Heart right ventricle (tissue), 16 donors: ENCODE measurements at regions not wholly inside any gene's neighbourhood (a gene's known extent, or its start where the extent isn't known, plus 50 kb on each side); places are given as distances from the start of the nearest gene placed in this dataset.
"Not testable (repeated sequence)": the region's sequence is repeated elsewhere in the genome, so short reads cannot be mapped to it uniquely, and the experiment has no call there.

Source experiments
- ATAC-seq, 8 donors: fragments of 200-7000 bp; cut with Tn5 transposase; one replicate each; pipeline ENCODE4 v1.9.1; 2020; ENCODE audit warnings: mild to moderate bottlenecking in 8 of 8, moderate library complexity in 8 of 8, moderate number of reproducible peaks in 1 of 8
- DNase-seq, 2 donors: peaks; one replicate each; pipeline ENCODE4 v3.0.0-alpha.2; 2020
- H3K27ac ChIP-seq, 10 donors: fragments of 200-600 bp; sonication (generic) in 2 of 10; one replicate each; pipeline versions ENCODE4 v1.5.0 to v1.8.0; 2020 to 2022; ENCODE audit warnings: mild to moderate bottlenecking in 3 of 10
- H3K27me3 ChIP-seq, 7 donors: fragments of 200-600 bp; one replicate each; pipeline ENCODE4 v1.8.0; 2021 to 2022; ENCODE audit warnings: mild to moderate bottlenecking in 2 of 7
- H3K36me3 ChIP-seq, 9 donors: fragments of 200-600 bp; sonication (generic) in 1 of 9; one replicate each; pipeline versions ENCODE4 v1.5.0 to v1.8.0; 2020 to 2022; ENCODE audit warnings: mild to moderate bottlenecking in 2 of 9
- H3K4me1 ChIP-seq, 9 donors: fragments of 200-600 bp; sonication (generic) in 1 of 9; one replicate each; pipeline versions ENCODE4 v1.5.0 to v1.8.0; 2020 to 2022; ENCODE audit warnings: mild to moderate bottlenecking in 4 of 9
- H3K4me3 ChIP-seq, 10 donors: fragments of 200-600 bp; sonication (generic) in 2 of 10; one replicate each; pipeline versions ENCODE4 v1.5.0 to v1.8.0; 2020 to 2022; ENCODE audit warnings: mild to moderate bottlenecking in 7 of 10, moderate library complexity in 2 of 10
- H3K9me3 ChIP-seq, 11 donors: fragments of 200-600 bp in 10 of 11; sonication (generic) in 2 of 11; one replicate each; pipeline versions ENCODE4 v1.5.0 to v1.8.0; 2013 to 2022; ENCODE audit warnings: mild to moderate bottlenecking in 2 of 11, control low read depth in 1 of 11, moderate library complexity in 1 of 11
- WGBS, 2 donors: extraction: QIAGEN DNeasy Blood & Tissue Kit; methylation state at CpG; one replicate each; pipeline ENCODE4 v1.1.7; 2013; ENCODE audit warnings: inconsistent platforms in 1 of 2; 5-methylcytosine and 5-hydroxymethylcytosine counted together
- intact Hi-C, 10 donors: fragments of 100-400 bp; cut with DNase I; formaldehyde crosslinking; loops; one replicate each; pipeline versions ENCODE4 v1.11.1 to v1.14.2; 2022
- TF ChIP-seq, protein P1 (sequence below), 9 donors: fragments of 200-600 bp; sonication (generic) in 2 of 9; IDR thresholded peaks; one replicate each; pipeline versions ENCODE4 v1.5.0 to v1.8.0; 2021 to 2022; ENCODE audit warnings: antibody characterized with exemption in 9 of 9, mild to moderate bottlenecking in 5 of 9, moderate library complexity in 1 of 9
- donor health status: Arrhythmogenic right ventricular cardiomyopathy.
- donor health status: ischemic (EF 13 %, LVEDD 7.1; RV severe dilation, severe dysfunction).
- donor health status: healthy with polysubstance abuse.
- donor health status: DM: no; HTN: yes; CAD: no.
- donor health status: DM: no; HTN: no; CAD: no.
- donor health status: ischemic (EF 25% LVEDD 6.9; RV normal size, moderate dysfunction).
- donor health status: ischemic (EF 25% LVEDD 5.7; RV mildly dilated, moderate dysfunction).
- donor health status: healthy.
- donor health status: DM: yes; HTN: yes; CAD: no.
- donor health status: Ischemic cardiomyopathy.
- donor health status: ischemic (EF 35%, LVEDD 5.7; RV mildly dilated, moderate dysfunction).
- donor health status: nonischemic (EF 11% LVEDD 7.7; RV severe dilation, severe dysfunction).
- donor health status: DM: yes; HTN: yes; CAD: no.
- donor health status: PGD.
- donor health status: ischemic (EF 29% LVEDD 5.4; RV normal size, mild dysfunction).
- donor health status: nonischemic (EF 23%, LVEDD 6.1; RV moderate dilation, normal function).

DNA sequence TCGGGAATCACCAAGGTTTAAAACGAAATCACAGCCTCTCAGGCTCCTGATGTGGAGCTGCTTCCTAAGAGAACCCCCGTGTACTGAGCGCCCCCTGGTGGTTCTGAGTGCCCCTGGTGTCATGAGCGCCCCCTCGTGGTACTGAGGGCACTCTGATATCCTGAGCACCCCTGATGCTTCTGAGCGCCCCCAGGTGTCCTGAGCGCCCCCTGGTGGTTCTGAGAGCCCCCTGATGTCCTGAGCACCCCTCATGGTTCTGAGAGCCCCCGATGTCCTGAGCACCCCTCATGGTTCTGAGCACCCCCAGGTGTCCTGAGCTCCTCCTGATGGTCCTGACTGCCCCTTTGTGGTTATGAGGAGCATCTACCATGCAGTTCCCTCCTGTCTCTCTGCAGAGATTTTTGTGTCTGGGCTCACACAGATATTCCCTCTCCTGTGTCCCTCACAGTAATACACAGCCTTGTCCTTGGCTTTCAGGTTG is 1092.1 kb downstream of the TMEM121 start:
- WGBS, 2 donors = 47 to 50% methylated on average over 7 to 9 of the region's 9 CpGs
- TF ChIP-seq, protein P1, sequence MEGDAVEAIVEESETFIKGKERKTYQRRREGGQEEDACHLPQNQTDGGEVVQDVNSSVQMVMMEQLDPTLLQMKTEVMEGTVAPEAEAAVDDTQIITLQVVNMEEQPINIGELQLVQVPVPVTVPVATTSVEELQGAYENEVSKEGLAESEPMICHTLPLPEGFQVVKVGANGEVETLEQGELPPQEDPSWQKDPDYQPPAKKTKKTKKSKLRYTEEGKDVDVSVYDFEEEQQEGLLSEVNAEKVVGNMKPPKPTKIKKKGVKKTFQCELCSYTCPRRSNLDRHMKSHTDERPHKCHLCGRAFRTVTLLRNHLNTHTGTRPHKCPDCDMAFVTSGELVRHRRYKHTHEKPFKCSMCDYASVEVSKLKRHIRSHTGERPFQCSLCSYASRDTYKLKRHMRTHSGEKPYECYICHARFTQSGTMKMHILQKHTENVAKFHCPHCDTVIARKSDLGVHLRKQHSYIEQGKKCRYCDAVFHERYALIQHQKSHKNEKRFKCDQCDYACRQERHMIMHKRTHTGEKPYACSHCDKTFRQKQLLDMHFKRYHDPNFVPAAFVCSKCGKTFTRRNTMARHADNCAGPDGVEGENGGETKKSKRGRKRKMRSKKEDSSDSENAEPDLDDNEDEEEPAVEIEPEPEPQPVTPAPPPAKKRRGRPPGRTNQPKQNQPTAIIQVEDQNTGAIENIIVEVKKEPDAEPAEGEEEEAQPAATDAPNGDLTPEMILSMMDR (IDR thresholded peaks at IDR 0.05) = peak in 8 of 9 donors; percentile 12 to 73 (median 39)
- H3K9me3 ChIP-seq, H3K36me3 ChIP-seq, H3K4me3 ChIP-seq, ATAC-seq, H3K27ac ChIP-seq, intact Hi-C loops, H3K4me1 ChIP-seq: not testable (repeated sequence)
- peaks cover 0 to 52% (median 6%) of the 10 kb centered on the region in 7 donors for H3K27me3 ChIP-seq
- DNase-seq = peak; percentile 18 to 39

DNA sequence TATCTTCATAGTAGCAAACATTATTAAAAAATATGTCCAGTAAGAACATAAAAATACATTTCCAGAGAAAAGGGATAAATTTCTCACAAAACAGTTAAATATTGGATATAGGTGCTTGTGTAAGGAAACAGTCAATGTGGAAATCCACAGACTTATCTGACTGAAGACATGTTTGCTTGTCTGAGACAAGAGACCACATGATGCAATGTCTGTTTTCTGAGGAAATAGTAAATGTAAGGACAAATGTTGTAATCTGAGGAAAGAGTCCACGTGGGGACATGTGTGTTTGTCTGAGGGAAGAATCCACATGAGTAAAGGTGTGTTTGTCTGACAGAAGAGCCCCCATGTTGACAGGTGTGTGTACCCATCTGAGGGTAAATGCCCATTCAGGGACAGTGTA is 1093.2 kb downstream of the TMEM121 start:
- intact Hi-C loops = no loop called here
- Histone ChIP-seq H3K27me3 (peaks cover 0 to 53% (median 6%) of the 10 kb centered on the region in 7 donors), H3K4me1 (no peaks in the 10 kb centered on the region), H3K27ac (no peak overlapping the region), H3K4me3 (no peak overlapping the region), H3K36me3 (no peaks in the 10 kb centered on the region), H3K9me3 (no peaks in the 10 kb centered on the region)
- DNase-seq = no peak
- ATAC-seq = no peak
- 2 to 10% methylated on average over 1 of the region's 1 CpG for WGBS, 2 donors
- TF ChIP-seq, protein P1 (IDR thresholded peaks at IDR 0.05) = no peak

DNA sequence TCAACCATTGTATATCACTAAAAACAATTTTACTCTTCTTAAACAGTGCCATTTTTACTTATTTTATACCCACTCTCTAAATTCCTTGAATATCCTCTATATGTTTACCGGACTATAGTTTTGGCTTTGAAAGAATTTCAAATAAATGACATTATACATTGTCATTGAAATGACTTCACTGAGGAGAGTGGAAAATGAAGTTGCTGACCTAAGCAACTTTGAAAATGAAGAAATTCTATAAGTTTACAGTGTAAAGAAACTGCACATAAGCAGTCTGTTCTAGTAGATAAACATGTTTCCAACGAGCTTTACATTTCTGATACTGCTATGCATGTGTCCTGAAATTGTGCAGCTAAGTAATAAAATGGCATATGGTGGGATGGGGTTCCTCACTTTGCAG is 1094.0 kb downstream of the TMEM121 start:
- intact Hi-C loops = no loop called here
- peaks cover 0 to 53% (median 6%) of the 10 kb centered on the region in 7 donors for H3K27me3 ChIP-seq
- H3K36me3 ChIP-seq = no peaks in the 10 kb centered on the region
- H3K4me3 ChIP-seq = no peak overlapping the region
- no peak overlapping the region for H3K27ac ChIP-seq
- DNase-seq = no peak
- TF ChIP-seq, protein P1 (IDR thresholded peaks at IDR 0.05) = no peak
- WGBS, 2 donors = 57 to 60% methylated on average over 2 of the region's 2 CpGs
- H3K4me1 ChIP-seq = no peaks in the 10 kb centered on the region
- no peaks in the 10 kb centered on the region for H3K9me3 ChIP-seq
- ATAC-seq = no peak

DNA sequence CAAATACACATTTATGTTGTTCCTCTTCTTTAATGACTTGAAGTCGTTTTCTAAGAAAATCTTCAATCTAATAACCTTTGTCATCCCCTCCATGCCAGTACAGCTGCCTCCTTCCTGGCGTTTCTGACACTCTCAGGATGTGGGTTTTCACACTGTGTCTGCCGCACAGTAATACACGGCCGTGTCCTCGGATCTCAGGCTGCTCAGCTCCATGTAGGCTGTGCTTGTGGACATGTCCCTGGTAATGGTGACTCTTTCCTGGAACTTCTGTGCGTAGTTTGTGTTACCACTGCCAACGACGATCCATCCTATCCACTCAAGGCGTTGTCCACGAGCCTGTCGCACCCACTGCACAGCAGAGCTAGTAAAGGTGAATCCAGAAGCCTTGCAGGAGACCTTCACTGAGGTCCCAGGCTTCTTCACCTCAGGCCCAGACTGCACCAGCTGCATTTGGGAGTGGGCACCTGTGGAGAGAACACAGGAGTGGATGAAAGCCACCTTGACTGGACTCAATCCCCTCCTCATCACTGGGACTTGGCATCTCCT is 1095.9 kb downstream of the TMEM121 start:
- TF ChIP-seq, protein P1 (IDR thresholded peaks at IDR 0.05) = no peak
- DNase-seq = no peak
- Histone ChIP-seq H3K4me3 (no peak overlapping the region), H3K36me3 (no peaks in the 10 kb centered on the region), H3K27me3 (peaks cover 0 to 48% (median 6%) of the 10 kb centered on the region in 7 donors), H3K4me1 (no peaks in the 10 kb centered on the region), H3K9me3 (no peaks in the 10 kb centered on the region), H3K27ac (no peak overlapping the region)
- intact Hi-C loops = no loop called here
- no peak for ATAC-seq
- WGBS, 2 donors = 57 to 58% methylated on average over 12 of the region's 12 CpGs
